ENCODE measurements at regions not wholly inside any gene's neighbourhood (a gene's known extent, or its start where the extent isn't known, plus 50 kb on each side); places are given as distances from the start of the nearest gene placed in this dataset.

- TF ChIP-seq CTCF (conservative IDR thresholded peaks at IDR 0.05; ENCODE audit: low read depth, low read length), result no peak
- no peak for TF ChIP-seq POLR2A (IDR thresholded peaks at IDR 0.05; ENCODE audit: low read depth, low read length)
- no peak for TF ChIP-seq SMC3 (IDR thresholded peaks at IDR 0.05; ENCODE audit: low read depth, low read length)
Observed at GRCh38 chr15:70245932-70246622, 148.4 kb upstream of the TLE3 start.
